Endothelial cell of umbilical vein (primary cell): ENCODE measurements at regions not wholly inside any gene's neighbourhood (a gene's known extent, or its start where the extent isn't known, plus 50 kb on each side); places are given as distances from the start of the nearest gene placed in this dataset.

Source experiments
- CTCF ChIP-seq, 2 donors: IDR thresholded peaks; 1 replicate in 1 of 2; 2 replicates in 1 of 2; pipeline ENCODE4 v1.5.1; 2011; ENCODE audit warnings: low read length in 2 of 2, mild to moderate bottlenecking in 2 of 2, moderate library complexity in 2 of 2, control low read depth in 1 of 2, inconsistent platforms in 1 of 2, low read depth in 1 of 2; ENCODE audit not compliant: insufficient read depth in 1 of 2; ENCODE audit errors: extremely low read depth in 1 of 2
- EZH2 ChIP-seq: IDR thresholded peaks from 2 replicates; pipeline ENCODE4 v1.6.1; 2012; ENCODE audit warnings: borderline replicate concordance, low read depth, mild to moderate bottlenecking, moderate library complexity, low read length, inconsistent platforms; ENCODE audit not compliant: severe bottlenecking
- FOS ChIP-seq: IDR thresholded peaks from 2 replicates; pipeline ENCODE4 v1.6.1; 2011; ENCODE audit warnings: mild to moderate bottlenecking, low read length, moderate library complexity, borderline replicate concordance; ENCODE audit not compliant: insufficient read depth
- GATA2 ChIP-seq: IDR thresholded peaks from 2 replicates; pipeline ENCODE4 v1.7.0; 2011; ENCODE audit warnings: low read depth, mild to moderate bottlenecking, moderate library complexity, mixed read lengths, low read length; ENCODE audit not compliant: insufficient read length, insufficient read depth
- JUN ChIP-seq: IDR thresholded peaks from 2 replicates; pipeline ENCODE4 v1.6.1; 2011; ENCODE audit warnings: borderline replicate concordance, low read depth; ENCODE audit not compliant: insufficient read length, insufficient read depth
- MAX ChIP-seq: IDR thresholded peaks from 2 replicates; pipeline ENCODE4 v1.6.1; 2011; ENCODE audit not compliant: insufficient read depth, insufficient read length
- MYC ChIP-seq: IDR thresholded peaks from one replicate; pipeline ENCODE4 v1.6.1; 2011; ENCODE audit warnings: mild to moderate bottlenecking, low read depth, low read length
- POLR2A ChIP-seq: IDR thresholded peaks from 2 replicates; pipeline ENCODE4 v1.6.1; 2012; ENCODE audit warnings: low read depth, mild to moderate bottlenecking, control low read depth, low read length
- POLR2AphosphoS5 ChIP-seq: IDR thresholded peaks from 2 replicates; pipeline ENCODE4 v1.6.1; 2012; ENCODE audit warnings: low read depth, mild to moderate bottlenecking, control low read depth, low read length, moderate library complexity; ENCODE audit not compliant: insufficient read depth

GRCh38 chr1:103194984-103195383 lies 86.7 kb upstream of the COL11A1 start:
- TF ChIP-seq CTCF (IDR thresholded peaks at IDR 0.05; ENCODE audit: extremely low read depth in 1 of 2, insufficient read depth in 1 of 2, low read depth in 1 of 2, low read length in 2 of 2) (no peak), POLR2AphosphoS5 (no peak), POLR2A (no peak), MYC (no peak), MAX (no peak), EZH2 (no peak), FOS (no peak), JUN (no peak), GATA2 (no peak)
